B cell (primary cell): ENCODE measurements at regions not wholly inside any gene's neighbourhood (a gene's known extent, or its start where the extent isn't known, plus 50 kb on each side); places are given as distances from the start of the nearest gene placed in this dataset.
A peak's percentile ranks its signal among the peaks of the same experiment; 100 is the strongest.

ENCODE experiments used
- ATAC-seq: fragments of 200-7000 bp; cut with Tn5 transposase; one replicate; pipeline ENCODE4 v1.10.0; 2021; ENCODE audit warnings: low read depth, mild to moderate bottlenecking, moderate number of reproducible peaks, moderate library complexity
- CTCF ChIA-PET: fragments of 350-600 bp; sonication (Branson Sonifier 250); formaldehyde crosslinking; loops from one replicate; lab custom pipeline; 2021; ENCODE audit warnings: antibody characterized with exemption, inconsistent platforms; lab: Charles Lee
- POLR2A ChIA-PET: fragments of 350-600 bp; sonication (Branson Sonifier 250); formaldehyde crosslinking; loops from one replicate; lab custom pipeline; 2021; ENCODE audit warnings: antibody characterized with exemption; lab: Charles Lee
- DNase-seq: peaks from one replicate; pipeline ENCODE4 v3.0.0; 2013
- H2AFZ ChIP-seq: 2 replicates; pipeline ENCODE4 v1.6.1; 2012; ENCODE audit warnings: mild to moderate bottlenecking, low read depth, low read length; ENCODE audit not compliant: insufficient read depth, poor library complexity, severe bottlenecking
- H3K27ac ChIP-seq, 2 donors: 1 replicate in 1 of 2; 2 replicates in 1 of 2; pipeline ENCODE4 v1.5.1; 2012 to 2013; ENCODE audit warnings: low read length in 2 of 2, mild to moderate bottlenecking in 2 of 2, moderate library complexity in 1 of 2
- H3K27me3 ChIP-seq, 4 experiments: fragments of 200-600 bp in 1 of 4; sonication (generic) in 1 of 4; replicated peaks in 1 of 4; 1 replicate in 2 of 4; 2 replicates in 2 of 4; pipeline versions ENCODE4 v1.6.1 to v1.7.0; 2013 to 2016; ENCODE audit warnings: low read length in 3 of 4, mild to moderate bottlenecking in 2 of 4, mixed read lengths in 1 of 4, moderate library complexity in 1 of 4; ENCODE audit not compliant: insufficient read depth in 4 of 4, control insufficient read depth in 3 of 4; ENCODE audit errors: control extremely low read depth in 1 of 4
- H3K36me3 ChIP-seq, 2 experiments: replicated peaks in 1 of 2; 1 replicate in 1 of 2; 2 replicates in 1 of 2; pipeline versions ENCODE4 v1.6.1 to v1.7.1; 2013; ENCODE audit warnings: low read length in 1 of 2; ENCODE audit not compliant: insufficient read depth in 2 of 2, control insufficient read depth in 1 of 2; ENCODE audit errors: control extremely low read depth in 1 of 2, extremely low read depth in 1 of 2
- H3K4me1 ChIP-seq, 2 donors: fragments of 200-600 bp in 1 of 2; sonication (generic) in 1 of 2; 1 replicate in 1 of 2; 2 replicates in 1 of 2; pipeline versions ENCODE4 v1.5.1 to v1.6.1; 2013 to 2017; ENCODE audit warnings: low read length in 2 of 2; ENCODE audit not compliant: control insufficient read depth in 2 of 2, insufficient read depth in 2 of 2
- H3K4me2 ChIP-seq: replicated peaks from 2 replicates; pipeline ENCODE3; 2012; ENCODE audit warnings: mild to moderate bottlenecking, low read depth, low read length; ENCODE audit not compliant: poor library complexity, severe bottlenecking
- H3K4me3 ChIP-seq, 5 experiments: fragments of 200-600 bp in 1 of 5; sonication (generic) in 1 of 5; 1 replicate in 3 of 5; 2 replicates in 2 of 5; pipeline versions ENCODE4 v1.5.1 to v1.7.0; 2011 to 2016; ENCODE audit warnings: low read length in 4 of 5, mild to moderate bottlenecking in 4 of 5, low read depth in 2 of 5, control low read depth in 1 of 5, moderate library complexity in 1 of 5; ENCODE audit not compliant: insufficient read depth in 1 of 5; ENCODE audit errors: control extremely low read depth in 1 of 5, extremely low read depth in 1 of 5
- H3K79me2 ChIP-seq: fragments of 200-600 bp; sonication (generic); one replicate; pipeline ENCODE4 v1.6.0; 2016; ENCODE audit warnings: low read length; ENCODE audit not compliant: control insufficient read depth, insufficient read depth
- H3K9ac ChIP-seq: fragments of 200-600 bp; sonication (generic); 2 replicates; pipeline ENCODE4 v1.6.1; 2017; ENCODE audit warnings: mild to moderate bottlenecking, low read length, moderate library complexity
- H3K9me3 ChIP-seq, 3 donors: one replicate each; pipeline versions ENCODE4 v1.6.1 to v1.7.1; 2013; ENCODE audit warnings: low read length in 2 of 3; ENCODE audit not compliant: control insufficient read depth in 2 of 3, insufficient read depth in 1 of 3; ENCODE audit errors: control extremely low read depth in 1 of 3
- H4K20me1 ChIP-seq: 2 replicates; pipeline ENCODE4 v1.6.0; 2012; ENCODE audit warnings: mild to moderate bottlenecking, low read length; ENCODE audit not compliant: insufficient read depth, control insufficient read depth, poor library complexity, severe bottlenecking
- H3K27ac Mint-ChIP-seq: one replicate; pipeline ENCODE4 v1.8.0; 2021; ENCODE audit warnings: mixed read lengths
- H3K27me3 Mint-ChIP-seq: one replicate; pipeline ENCODE4 v1.8.0; 2021; ENCODE audit warnings: mixed read lengths
- H3K4me1 Mint-ChIP-seq: one replicate; pipeline ENCODE4 v1.8.0; 2021; ENCODE audit warnings: mixed read lengths
- H3K4me3 Mint-ChIP-seq: one replicate; pipeline ENCODE4 v1.8.0; 2021; ENCODE audit warnings: mixed read lengths
- H3K9me3 Mint-ChIP-seq: one replicate; pipeline ENCODE4 v1.8.0; 2022; ENCODE audit warnings: mixed read lengths; ENCODE audit not compliant: insufficient read depth
- CTCF ChIP-seq: fragments of 200-600 bp; IDR thresholded peaks from one replicate; pipeline ENCODE4 v1.8.0; 2022; ENCODE audit warnings: antibody characterized with exemption, mild to moderate bottlenecking
- EZH2 ChIP-seq: IDR thresholded peaks from 2 replicates; pipeline ENCODE4 v1.6.1; 2012; ENCODE audit warnings: borderline replicate concordance, low read depth, mild to moderate bottlenecking, moderate library complexity, low read length; ENCODE audit not compliant: insufficient read depth, poor library complexity, severe bottlenecking
- WGBS: methylation state at CpG from one replicate; pipeline ENCODE4 v1.1.5; 2013; ENCODE audit warnings: missing lambda C conversion rate; ENCODE audit not compliant: insufficient coverage; 5-methylcytosine and 5-hydroxymethylcytosine counted together
- intact Hi-C: fragments of 100-400 bp; cut with micrococcal nuclease; formaldehyde crosslinking; loops from one replicate; pipeline ENCODE4 v1.10.0; 2022

- intact Hi-C loops: loop anchor here (1.0 kb wide), 1 partner anchor 690 kb away; no protein-coding TSS in a partner anchor
- H3K27ac Mint-ChIP-seq: no peak overlapping the region
- DNase-seq: no peak
- no peaks in the 10 kb centered on the region for H3K9me3 Mint-ChIP-seq
- POLR2A ChIA-PET: no interaction called here
- no peaks in the 10 kb centered on the region for H3K27me3 Mint-ChIP-seq
- H3K4me3 Mint-ChIP-seq: no peak overlapping the region
- Histone ChIP-seq H3K4me3 (no peak overlapping the region), H3K4me2 (no peak overlapping the region), H3K4me1 (no peaks in the 10 kb centered on the region), H3K9ac (no peak overlapping the region), H3K79me2 (no peaks in the 10 kb centered on the region), H2AFZ (no peak overlapping the region), H4K20me1 (no peaks in the 10 kb centered on the region), H3K9me3 (peaks cover 0 to 10% (median 9%) of the 10 kb centered on the region in 3 donors), H3K36me3 (no peaks in the 10 kb centered on the region), H3K27me3 (peaks cover 0 to 2% (median 0%) of the 10 kb centered on the region in 4 experiments), H3K27ac (no peak overlapping the region)
- no peak for ATAC-seq
- TF ChIP-seq CTCF (no peak), EZH2 (no peak)
- CTCF ChIA-PET: interaction anchor here (1.4 kb wide), 1 partner anchor 689 kb away, joined by 4 read pairs; no protein-coding TSS in a partner anchor
- no peaks in the 10 kb centered on the region for H3K4me1 Mint-ChIP-seq
- WGBS: 73% methylated on average over 1 of the region's 1 CpG
These were observed 380.0 kb downstream of the HHIPL2 start for GRCh38 chr1:222167896-222168295.

GRCh38 chr1:222167111-222167510 lies 380.8 kb downstream of the HHIPL2 start:
- no peaks in the 10 kb centered on the region for H3K36me3 ChIP-seq
- peak; percentile 5 for DNase-seq
- H3K9ac ChIP-seq: no peak overlapping the region
- H3K27me3 ChIP-seq: peaks cover 0 to 2% (median 0%) of the 10 kb centered on the region in 4 experiments
- intact Hi-C loops: loop anchor here (1.0 kb wide), 1 partner anchor 689 kb away; no protein-coding TSS in a partner anchor
- H3K27me3 Mint-ChIP-seq: no peaks in the 10 kb centered on the region
- no peaks in the 10 kb centered on the region for H3K4me1 ChIP-seq
- H2AFZ ChIP-seq: no peak overlapping the region
- H3K79me2 ChIP-seq: no peaks in the 10 kb centered on the region
- WGBS: 95% methylated on average over 2 of the region's 3 CpGs
- H3K4me3 ChIP-seq: no peak overlapping the region
- no peak overlapping the region for H3K4me3 Mint-ChIP-seq
- POLR2A ChIA-PET: no interaction called here
- no peaks in the 10 kb centered on the region for H4K20me1 ChIP-seq
- CTCF ChIA-PET: interaction anchor here (1.4 kb wide), 1 partner anchor 688 kb away, joined by 4 read pairs; no protein-coding TSS in a partner anchor
- peaks cover 0 to 10% (median 4%) of the 10 kb centered on the region in 3 donors for H3K9me3 ChIP-seq
- no peak overlapping the region for H3K4me2 ChIP-seq
- H3K9me3 Mint-ChIP-seq: no peaks in the 10 kb centered on the region
- H3K27ac Mint-ChIP-seq: no peak overlapping the region
- TF ChIP-seq EZH2: no peak
- peak; percentile 62 for TF ChIP-seq CTCF
- H3K4me1 Mint-ChIP-seq: no peaks in the 10 kb centered on the region
- no peak for ATAC-seq
- no peak overlapping the region for H3K27ac ChIP-seq
